Endothelial cell of umbilical vein (primary cell): ENCODE measurements at regions not wholly inside any gene's neighbourhood (a gene's known extent, or its start where the extent isn't known, plus 50 kb on each side); places are given as distances from the start of the nearest gene placed in this dataset.

Source experiments
- BruUV-seq: library from RNA; stranded (reverse); fragments of 400-500 nt; replicated peaks from 2 replicates; lab custom pipeline; 2021; lab: Mats Ljungman, UMichigan
- CTCF ChIA-PET: fragments of 300-600, 350-600 bp; sonication (Branson Sonifier 250); formaldehyde crosslinking; loops from one replicate; lab custom pipeline; 2021; ENCODE audit warnings: antibody characterized with exemption, inconsistent platforms; lab: Charles Lee
- POLR2A ChIA-PET: fragments of 300-600, 350-600 bp; sonication (Branson Sonifier 250); formaldehyde crosslinking; loops from one replicate; lab custom pipeline; 2021; ENCODE audit warnings: antibody characterized with exemption, inconsistent platforms; lab: Charles Lee
- DNase-seq: peaks from one replicate; pipeline ENCODE4 v3.0.0-alpha.2; 2011; ENCODE audit warnings: low read depth, low spot score
- FAIRE-seq: peaks from 2 replicates; lab custom pipeline; 2011; peaks lifted over from hg19 to GRCh38; lab: Jason Lieb, UNC
- H2AFZ ChIP-seq: 2 replicates; pipeline ENCODE4 v1.6.0; 2012; ENCODE audit warnings: low read depth, low read length, control low read depth, inconsistent platforms
- H3K27ac ChIP-seq: 2 replicates; pipeline ENCODE4 v1.5.1; 2011; ENCODE audit warnings: low read depth, mild to moderate bottlenecking, control low read depth, low read length, moderate library complexity; ENCODE audit not compliant: insufficient read depth
- H3K27me3 ChIP-seq, 2 experiments: 2 replicates each; pipeline versions ENCODE4 v1.6.0 to v1.6.1; 2011; ENCODE audit warnings: low read length in 2 of 2, mixed read lengths in 1 of 2; ENCODE audit not compliant: control insufficient read depth in 2 of 2, insufficient read depth in 2 of 2
- H3K36me3 ChIP-seq, 2 experiments: 2 replicates in 1 of 2; 3 replicates in 1 of 2; pipeline ENCODE4 v1.5.1; 2011; ENCODE audit warnings: low read length in 2 of 2, mild to moderate bottlenecking in 1 of 2, moderate library complexity in 1 of 2; ENCODE audit not compliant: control insufficient read depth in 2 of 2, insufficient read depth in 2 of 2; ENCODE audit errors: extremely low read depth in 1 of 2
- H3K4me1 ChIP-seq: 3 replicates; pipeline ENCODE4 v1.5.1; 2011; ENCODE audit warnings: mild to moderate bottlenecking, low read length; ENCODE audit not compliant: control insufficient read depth, insufficient read depth; ENCODE audit errors: extremely low read depth
- H3K4me2 ChIP-seq: 2 replicates; pipeline ENCODE4 v1.6.1; 2011; ENCODE audit warnings: low read length, control low read depth, mixed read lengths; ENCODE audit not compliant: insufficient read depth
- H3K4me3 ChIP-seq, 3 experiments: fragments of 200-600 bp in 1 of 3; sonication (generic), shearing (Covaris generic) in 1 of 3; replicated peaks in 1 of 3; 2 replicates each; pipeline ENCODE4 v1.5.1; 2011 to 2016; ENCODE audit warnings: control low read depth in 3 of 3, low read length in 3 of 3, mild to moderate bottlenecking in 2 of 3, inconsistent platforms in 1 of 3, low read depth in 1 of 3, moderate library complexity in 1 of 3; ENCODE audit not compliant: insufficient read depth in 1 of 3
- H3K79me2 ChIP-seq: 2 replicates; pipeline ENCODE4 v1.6.0; 2012; ENCODE audit warnings: low read length, inconsistent platforms; ENCODE audit not compliant: control insufficient read depth, insufficient read depth
- H3K9ac ChIP-seq: replicated peaks from 2 replicates; pipeline ENCODE3; 2011; ENCODE audit warnings: low read length, control low read depth; ENCODE audit not compliant: insufficient read depth; ENCODE audit errors: extremely low read depth
- H3K9me1 ChIP-seq: replicated peaks from 3 replicates; pipeline ENCODE4 v1.6.0; 2011; ENCODE audit warnings: mild to moderate bottlenecking, low read length; ENCODE audit not compliant: control insufficient read depth, insufficient read depth; ENCODE audit errors: extremely low read depth
- H3K9me3 ChIP-seq: replicated peaks from 2 replicates; pipeline ENCODE4 v1.5.1; 2012; ENCODE audit warnings: low read length, inconsistent platforms; ENCODE audit not compliant: control insufficient read depth, insufficient read depth
- H4K20me1 ChIP-seq: replicated peaks from 2 replicates; pipeline ENCODE3; 2011; ENCODE audit warnings: mild to moderate bottlenecking, low read length; ENCODE audit not compliant: control insufficient read depth, insufficient read depth; ENCODE audit errors: extremely low read depth
- CTCF ChIP-seq, 2 donors: IDR thresholded peaks; 1 replicate in 1 of 2; 2 replicates in 1 of 2; pipeline ENCODE4 v1.5.1; 2011; ENCODE audit warnings: low read length in 2 of 2, mild to moderate bottlenecking in 2 of 2, moderate library complexity in 2 of 2, control low read depth in 1 of 2, inconsistent platforms in 1 of 2, low read depth in 1 of 2; ENCODE audit not compliant: insufficient read depth in 1 of 2; ENCODE audit errors: extremely low read depth in 1 of 2
- EZH2 ChIP-seq: IDR thresholded peaks from 2 replicates; pipeline ENCODE4 v1.6.1; 2012; ENCODE audit warnings: borderline replicate concordance, low read depth, mild to moderate bottlenecking, moderate library complexity, low read length, inconsistent platforms; ENCODE audit not compliant: severe bottlenecking
- FOS ChIP-seq: IDR thresholded peaks from 2 replicates; pipeline ENCODE4 v1.6.1; 2011; ENCODE audit warnings: mild to moderate bottlenecking, low read length, moderate library complexity, borderline replicate concordance; ENCODE audit not compliant: insufficient read depth
- GATA2 ChIP-seq: IDR thresholded peaks from 2 replicates; pipeline ENCODE4 v1.7.0; 2011; ENCODE audit warnings: low read depth, mild to moderate bottlenecking, moderate library complexity, mixed read lengths, low read length; ENCODE audit not compliant: insufficient read length, insufficient read depth
- JUN ChIP-seq: IDR thresholded peaks from 2 replicates; pipeline ENCODE4 v1.6.1; 2011; ENCODE audit warnings: borderline replicate concordance, low read depth; ENCODE audit not compliant: insufficient read length, insufficient read depth
- MAX ChIP-seq: IDR thresholded peaks from 2 replicates; pipeline ENCODE4 v1.6.1; 2011; ENCODE audit not compliant: insufficient read depth, insufficient read length
- MYC ChIP-seq: IDR thresholded peaks from one replicate; pipeline ENCODE4 v1.6.1; 2011; ENCODE audit warnings: mild to moderate bottlenecking, low read depth, low read length
- POLR2A ChIP-seq: IDR thresholded peaks from 2 replicates; pipeline ENCODE4 v1.6.1; 2012; ENCODE audit warnings: low read depth, mild to moderate bottlenecking, control low read depth, low read length
- POLR2AphosphoS5 ChIP-seq: IDR thresholded peaks from 2 replicates; pipeline ENCODE4 v1.6.1; 2012; ENCODE audit warnings: low read depth, mild to moderate bottlenecking, control low read depth, low read length, moderate library complexity; ENCODE audit not compliant: insufficient read depth
- dilution Hi-C: fragments of 300-500 bp; cut with MboI; formaldehyde crosslinking; loops from one replicate; pipeline ENCODE4 v1.15.0; 2019; ENCODE audit warnings: low sequenced_read_pairs; ENCODE audit not compliant: extremely low pct_ligation_motif_present
- intact Hi-C: fragments of 100-400 bp; cut with micrococcal nuclease; formaldehyde crosslinking; loops from one replicate; pipeline ENCODE4 v1.10.0; 2022

DNA sequence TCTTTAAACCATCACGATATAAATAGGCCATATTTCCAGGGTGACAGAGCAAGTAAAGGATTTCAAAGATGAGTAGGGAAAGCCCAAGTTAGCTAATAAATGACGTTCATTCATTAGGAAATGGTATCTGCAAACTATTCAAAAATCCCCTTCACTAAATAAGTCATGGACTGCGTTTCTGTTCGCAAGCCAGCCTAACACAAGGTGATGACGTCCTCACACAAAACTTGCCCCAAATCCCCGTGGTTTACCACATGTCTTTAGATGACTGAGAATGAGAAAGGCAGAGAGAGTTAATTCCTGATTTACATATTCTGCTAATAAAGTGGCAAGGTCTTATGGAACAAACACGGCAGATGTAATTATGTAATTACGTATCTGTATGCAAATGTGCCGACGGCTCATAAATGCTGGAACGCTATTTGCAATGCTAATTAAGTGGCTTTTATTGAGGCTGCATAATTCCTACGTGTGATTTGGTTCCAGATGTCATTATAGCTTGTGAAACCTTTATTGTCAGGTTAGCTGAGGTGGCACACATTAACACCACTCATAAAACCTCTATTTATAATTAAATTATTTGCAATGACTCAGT lies 437.7 kb upstream of the FRG1 start:
- Histone ChIP-seq H3K9me1 (no peaks in the 10 kb centered on the region), H3K9ac (no peak overlapping the region), H3K4me1 (no peaks in the 10 kb centered on the region), H3K36me3 (no peaks in the 10 kb centered on the region), H3K9me3 (peaks cover 1% of the 10 kb centered on the region), H3K27ac (no peak overlapping the region), H3K27me3 (no peaks in the 10 kb centered on the region), H2AFZ (no peak overlapping the region), H4K20me1 (no peaks in the 10 kb centered on the region), H3K4me2 (no peak overlapping the region), H3K79me2 (no peaks in the 10 kb centered on the region), H3K4me3 (no peak overlapping the region)
- POLR2A ChIA-PET, result no interaction called here
- BruUV-seq, result no TSS peak
- no peak for FAIRE-seq
- intact Hi-C loops, result no loop called here
- CTCF ChIA-PET, result no interaction called here
- DNase-seq, result no peak
- TF ChIP-seq EZH2 (no peak), POLR2A (no peak), FOS (no peak), MYC (no peak), CTCF (IDR thresholded peaks at IDR 0.05; ENCODE audit: extremely low read depth in 1 of 2, insufficient read depth in 1 of 2, low read depth in 1 of 2, low read length in 2 of 2) (no peak), GATA2 (no peak), JUN (no peak), MAX (no peak), POLR2AphosphoS5 (no peak)
- dilution Hi-C loops, result no loop called here
